Esophagus muscularis mucosa (tissue), 4 donors: ENCODE measurements at regions not wholly inside any gene's neighbourhood (a gene's known extent, or its start where the extent isn't known, plus 50 kb on each side); places are given as distances from the start of the nearest gene placed in this dataset.
A peak's percentile ranks its signal among the peaks of the same experiment; 100 is the strongest.
"Not testable (repeated sequence)": the region's sequence is repeated elsewhere in the genome, so short reads cannot be mapped to it uniquely, and the experiment has no call there.

ENCODE experiments used
- DNase-seq: peaks from one replicate; pipeline ENCODE4 v3.0.0-alpha.2; 2017; ENCODE audit errors: extremely low spot score
- H3K27ac ChIP-seq, 4 donors: fragments of 200-600 bp; sonication (generic); replicated peaks in 1 of 4; 1 replicate in 3 of 4; 2 replicates in 1 of 4; pipeline ENCODE4 v1.5.1; 2016 to 2019; ENCODE audit warnings: mild to moderate bottlenecking in 1 of 4
- H3K27me3 ChIP-seq, 4 donors: fragments of 200-600 bp; sonication (generic); one replicate each; pipeline versions ENCODE4 v1.5.1 to v1.6.0; 2016 to 2019
- H3K36me3 ChIP-seq, 4 donors: fragments of 200-600 bp; sonication (generic); one replicate each; pipeline ENCODE4 v1.5.1; 2016 to 2019
- H3K4me1 ChIP-seq, 4 donors: fragments of 200-600 bp; sonication (generic); one replicate each; pipeline ENCODE4 v1.5.1; 2016 to 2019
- H3K4me3 ChIP-seq, 4 donors: fragments of 200-600 bp; sonication (generic); 1 replicate in 2 of 4; 2 replicates in 2 of 4; pipeline ENCODE4 v1.5.1; 2016 to 2019; ENCODE audit warnings: mild to moderate bottlenecking in 4 of 4, moderate library complexity in 1 of 4
- H3K9me3 ChIP-seq, 4 donors: fragments of 200-600 bp; sonication (generic); 1 replicate in 3 of 4; 2 replicates in 1 of 4; pipeline ENCODE4 v1.5.1; 2016 to 2019
- CTCF ChIP-seq, 3 experiments: fragments of 200-600 bp in 2 of 3; fragments of 450-650 bp in 1 of 3; sonication (generic) in 2 of 3; IDR thresholded peaks; one replicate each; pipeline ENCODE4 v1.5.1; 2017 to 2019; ENCODE audit warnings: antibody characterized with exemption in 3 of 3, mild to moderate bottlenecking in 2 of 3, moderate library complexity in 1 of 3
- EP300 ChIP-seq: sonication (generic); formaldehyde crosslinking; IDR thresholded peaks from one replicate; pipeline ENCODE4 v1.6.1; 2017; ENCODE audit warnings: antibody characterized with exemption
- POLR2A ChIP-seq: fragments of 450-650 bp; IDR thresholded peaks from one replicate; pipeline ENCODE4 v1.6.1; 2017; ENCODE audit warnings: antibody characterized with exemption, moderate library complexity, mild to moderate bottlenecking, low read depth
- POLR2AphosphoS5 ChIP-seq, 2 donors: sonication (generic); formaldehyde crosslinking; IDR thresholded peaks; one replicate each; pipeline ENCODE4 v1.6.1; 2017; ENCODE audit warnings: antibody characterized with exemption in 2 of 2
- WGBS: methylation state at CpG from one replicate; pipeline ENCODE4 v1.1.5; 2018; 5-methylcytosine and 5-hydroxymethylcytosine counted together
- intact Hi-C: fragments of 100-400 bp; cut with DNase I; formaldehyde crosslinking; loops from one replicate; pipeline ENCODE4 v1.15.1; 2023

- no peak overlapping the region for H3K4me3 ChIP-seq
- no peaks in the 10 kb centered on the region for H3K4me1 ChIP-seq
- TF ChIP-seq EP300, result no peak
- no peak for TF ChIP-seq POLR2AphosphoS5 (IDR thresholded peaks at IDR 0.05)
- no peaks in the 10 kb centered on the region for H3K9me3 ChIP-seq
- H3K36me3 ChIP-seq, result no peaks in the 10 kb centered on the region
- 75% methylated on average over 3 of the region's 3 CpGs for WGBS
- H3K27ac ChIP-seq, result no peak overlapping the region
- H3K27me3 ChIP-seq, result no peaks in the 10 kb centered on the region
- intact Hi-C loops, result no loop called here
- DNase-seq, result no peak
Observed at GRCh38 chr15:66997212-66997611, 68.2 kb upstream of the SMAD3 start.

- intact Hi-C loops, H3K4me3 ChIP-seq: not testable (repeated sequence)
Observed at GRCh38 chr15:66998234-66998633, 67.2 kb upstream of the SMAD3 start.

GRCh38 chr15:66999046-66999968 is 66.1 kb upstream of the SMAD3 start:
- no peak for TF ChIP-seq POLR2A
- TF ChIP-seq POLR2AphosphoS5 (IDR thresholded peaks at IDR 0.05), result no peak
- TF ChIP-seq CTCF (IDR thresholded peaks at IDR 0.05), result no peak
- TF ChIP-seq EP300, result no peak
- WGBS, result 66% methylated on average over 1 of the region's 1 CpG
- intact Hi-C loops, result no loop called here
- no peak for DNase-seq
- H3K4me1 ChIP-seq, result no peaks in the 10 kb centered on the region
- no peaks in the 10 kb centered on the region for H3K36me3 ChIP-seq
- H3K27me3 ChIP-seq, result no peaks in the 10 kb centered on the region
- H3K4me3 ChIP-seq, result no peak overlapping the region
- no peak overlapping the region for H3K27ac ChIP-seq
- no peaks in the 10 kb centered on the region for H3K9me3 ChIP-seq

More at GRCh38 chr15:66998234-66998633, 67.2 kb upstream of the SMAD3 start:
- not testable (repeated sequence) for DNase-seq, H3K27ac ChIP-seq, H3K27me3 ChIP-seq, H3K36me3 ChIP-seq, H3K9me3 ChIP-seq, H3K4me1 ChIP-seq
- 90% methylated on average over 1 of the region's 1 CpG for WGBS

- peak; percentile 78 for DNase-seq
- intact Hi-C loops, result no loop called here
- no peak for TF ChIP-seq POLR2AphosphoS5 (IDR thresholded peaks at IDR 0.05)
- TF ChIP-seq POLR2A, result no peak
- no peak for TF ChIP-seq CTCF (IDR thresholded peaks at IDR 0.05)
- no peak for TF ChIP-seq EP300
- no peaks in the 10 kb centered on the region for H3K4me1 ChIP-seq
- H3K36me3 ChIP-seq, result no peaks in the 10 kb centered on the region
- WGBS, result 94% methylated on average over 14 of the region's 14 CpGs
- no peak overlapping the region for H3K27ac ChIP-seq
- no peaks in the 10 kb centered on the region for H3K27me3 ChIP-seq
- no peaks in the 10 kb centered on the region for H3K9me3 ChIP-seq
- H3K4me3 ChIP-seq, result no peak overlapping the region
Observed at GRCh38 chr15:67000896-67001295, 64.5 kb upstream of the SMAD3 start.

GRCh38 chr15:67002368-67002767 is 63.0 kb upstream of the SMAD3 start:
- H3K9me3 ChIP-seq, result no peaks in the 10 kb centered on the region
- intact Hi-C loops, result no loop called here
- no peaks in the 10 kb centered on the region for H3K36me3 ChIP-seq
- H3K4me1 ChIP-seq, result no peaks in the 10 kb centered on the region
- DNase-seq, result peak; percentile 24
- no peak overlapping the region for H3K27ac ChIP-seq
- no peak overlapping the region for H3K4me3 ChIP-seq
- H3K27me3 ChIP-seq, result no peaks in the 10 kb centered on the region
- no peak for TF ChIP-seq EP300
- TF ChIP-seq POLR2A, result no peak

GRCh38 chr15:67003586-67003985 is 61.8 kb upstream of the SMAD3 start:
- Histone ChIP-seq H3K36me3 (no peaks in the 10 kb centered on the region), H3K27ac (no peak overlapping the region), H3K4me3 (no peak overlapping the region), H3K27me3 (no peaks in the 10 kb centered on the region), H3K9me3 (no peaks in the 10 kb centered on the region), H3K4me1 (no peaks in the 10 kb centered on the region)
- 90% methylated on average over 7 of the region's 7 CpGs for WGBS
- peak; percentile 19 for DNase-seq
- intact Hi-C loops, result no loop called here
- TF ChIP-seq POLR2A, result no peak
- TF ChIP-seq POLR2AphosphoS5 (IDR thresholded peaks at IDR 0.05), result no peak
- no peak for TF ChIP-seq EP300
- no peak for TF ChIP-seq CTCF (IDR thresholded peaks at IDR 0.05)
